ENCODE measurements at regions not wholly inside any gene's neighbourhood (a gene's known extent, or its start where the extent isn't known, plus 50 kb on each side); places are given as distances from the start of the nearest gene placed in this dataset.

DNA sequence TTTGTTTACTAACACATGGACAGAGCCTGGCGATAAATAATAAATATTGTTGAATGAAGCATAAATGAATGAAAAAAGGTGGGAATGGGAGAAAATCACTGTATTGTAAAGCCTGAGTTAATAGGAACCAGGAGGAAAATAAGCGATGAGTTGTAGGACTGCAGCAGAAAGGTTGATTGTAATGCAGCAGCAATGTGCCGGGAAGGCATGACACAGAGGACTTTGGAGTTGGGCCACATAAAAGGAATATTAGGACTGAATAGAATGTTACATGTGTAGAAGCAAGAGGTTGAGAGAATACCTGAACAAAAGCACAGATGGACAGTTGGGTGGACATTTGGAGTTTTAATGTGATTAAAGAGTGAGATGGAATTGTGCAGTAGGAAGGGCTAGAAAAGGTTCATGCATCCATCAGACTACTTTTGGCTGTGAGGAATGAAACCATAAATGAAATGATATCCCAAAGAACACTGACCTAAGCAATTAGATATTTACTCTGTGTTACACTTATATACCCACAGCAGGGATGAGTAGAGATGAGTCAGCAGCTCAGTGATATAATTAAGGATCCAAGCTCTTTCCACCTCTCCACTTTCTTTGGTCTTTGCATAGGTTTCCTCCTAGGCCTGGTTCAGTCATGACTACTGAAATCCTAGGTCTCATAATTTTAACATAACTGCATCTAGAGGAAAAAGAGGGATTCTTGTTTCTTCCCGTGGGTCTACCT, 55.4 kb downstream of the CCER1 start:
- TF ChIP-seq, protein P1, sequence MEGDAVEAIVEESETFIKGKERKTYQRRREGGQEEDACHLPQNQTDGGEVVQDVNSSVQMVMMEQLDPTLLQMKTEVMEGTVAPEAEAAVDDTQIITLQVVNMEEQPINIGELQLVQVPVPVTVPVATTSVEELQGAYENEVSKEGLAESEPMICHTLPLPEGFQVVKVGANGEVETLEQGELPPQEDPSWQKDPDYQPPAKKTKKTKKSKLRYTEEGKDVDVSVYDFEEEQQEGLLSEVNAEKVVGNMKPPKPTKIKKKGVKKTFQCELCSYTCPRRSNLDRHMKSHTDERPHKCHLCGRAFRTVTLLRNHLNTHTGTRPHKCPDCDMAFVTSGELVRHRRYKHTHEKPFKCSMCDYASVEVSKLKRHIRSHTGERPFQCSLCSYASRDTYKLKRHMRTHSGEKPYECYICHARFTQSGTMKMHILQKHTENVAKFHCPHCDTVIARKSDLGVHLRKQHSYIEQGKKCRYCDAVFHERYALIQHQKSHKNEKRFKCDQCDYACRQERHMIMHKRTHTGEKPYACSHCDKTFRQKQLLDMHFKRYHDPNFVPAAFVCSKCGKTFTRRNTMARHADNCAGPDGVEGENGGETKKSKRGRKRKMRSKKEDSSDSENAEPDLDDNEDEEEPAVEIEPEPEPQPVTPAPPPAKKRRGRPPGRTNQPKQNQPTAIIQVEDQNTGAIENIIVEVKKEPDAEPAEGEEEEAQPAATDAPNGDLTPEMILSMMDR (IDR thresholded peaks at IDR 0.05; ENCODE audit: insufficient read depth, low read depth, low read length) = no peak
- Histone ChIP-seq H3K27me3 (ENCODE audit: control insufficient read depth, insufficient read depth, low read length) (no peaks in the 10 kb centered on the region), H3K36me3 (ENCODE audit: control insufficient read depth, insufficient read depth, low read length) (no peaks in the 10 kb centered on the region), H3K4me3 (ENCODE audit: low read depth, low read length) (no peak overlapping the region)
- POLR2A ChIA-PET = no interaction called here
- no peak for DNase-seq (ENCODE audit: low read depth)
- CTCF ChIA-PET = interaction anchor here (0.8 to 1.4 kb wide), 2 partner anchors 8 to 10 kb away, joined by 3 to 4 read pairs; no protein-coding TSS in a partner anchor

DNA sequence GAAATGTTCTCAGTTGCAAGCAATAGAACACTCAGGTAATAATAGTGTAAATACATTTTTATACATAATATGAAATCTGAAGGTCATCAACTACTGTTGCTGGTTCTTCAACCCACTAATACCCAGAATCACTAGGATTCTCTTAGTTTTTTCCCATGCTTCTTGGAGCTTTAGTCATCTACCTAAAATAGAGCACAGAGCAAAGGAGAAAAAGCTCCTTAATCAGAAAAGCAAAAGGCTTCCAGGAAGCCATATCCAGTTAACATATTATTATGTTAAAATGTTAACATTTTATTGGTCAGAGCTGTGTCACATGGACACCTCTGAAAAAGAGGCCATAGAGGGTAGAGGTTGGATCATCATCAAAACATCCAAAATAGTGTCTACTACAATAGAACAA, 57.0 kb downstream of the CCER1 start:
- TF ChIP-seq, protein P1 (IDR thresholded peaks at IDR 0.05; ENCODE audit: insufficient read depth, low read depth, low read length) = no peak
- no peak for DNase-seq (ENCODE audit: low read depth)
- CTCF ChIA-PET = interaction anchor here (1.2 to 1.4 kb wide), 2 partner anchors 10 to 12 kb away, joined by 4 to 6 read pairs; no protein-coding TSS in a partner anchor
- Histone ChIP-seq H3K27me3 (ENCODE audit: control insufficient read depth, insufficient read depth, low read length) (no peaks in the 10 kb centered on the region), H3K4me3 (ENCODE audit: low read depth, low read length) (no peak overlapping the region), H3K36me3 (ENCODE audit: control insufficient read depth, insufficient read depth, low read length) (no peaks in the 10 kb centered on the region)
- POLR2A ChIA-PET = no interaction called here

DNA sequence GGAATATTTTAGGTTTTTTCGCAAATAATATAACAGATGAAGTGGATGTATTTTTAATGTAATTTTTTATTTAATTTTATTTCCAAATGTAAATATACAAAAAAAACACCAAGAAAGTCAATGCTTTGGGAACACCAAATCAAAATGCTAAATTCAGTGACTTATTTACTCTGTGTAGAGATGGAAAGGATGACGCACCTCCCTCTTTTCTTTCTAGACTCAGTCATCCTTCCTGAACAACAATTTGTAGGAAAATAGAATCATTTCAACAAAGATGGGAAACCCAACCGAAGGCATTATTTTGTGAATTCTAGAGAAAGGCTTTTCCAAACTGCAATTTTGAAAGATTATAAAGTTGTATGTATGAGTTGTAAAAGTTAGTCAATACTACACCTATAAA, 57.7 kb downstream of the CCER1 start:
- POLR2A ChIA-PET = no interaction called here
- Histone ChIP-seq H3K4me3 (ENCODE audit: low read depth, low read length) (no peak overlapping the region), H3K27me3 (ENCODE audit: control insufficient read depth, insufficient read depth, low read length) (no peaks in the 10 kb centered on the region), H3K36me3 (ENCODE audit: control insufficient read depth, insufficient read depth, low read length) (no peaks in the 10 kb centered on the region)
- CTCF ChIA-PET = no interaction called here
- DNase-seq (ENCODE audit: low read depth) = no peak
- TF ChIP-seq, protein P1 (IDR thresholded peaks at IDR 0.05; ENCODE audit: insufficient read depth, low read depth, low read length) = no peak

DNA sequence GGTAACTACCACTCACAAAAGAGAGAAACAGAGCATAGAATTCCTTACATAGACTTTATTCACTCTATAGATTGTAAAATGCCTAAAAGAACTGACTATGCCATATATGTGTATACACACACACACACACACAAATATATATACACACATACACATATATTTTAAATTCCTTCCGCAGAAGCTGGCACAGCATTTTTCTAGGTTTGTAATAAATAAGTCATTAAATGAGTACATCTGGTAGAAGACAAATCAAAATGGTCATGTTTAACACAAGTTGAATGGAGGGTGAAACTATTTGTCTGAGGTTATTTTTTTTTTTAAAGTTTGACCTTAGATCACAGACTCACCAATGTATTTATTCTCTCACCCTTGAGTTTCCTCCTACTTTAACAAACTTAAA, 58.2 kb downstream of the CCER1 start:
- Histone ChIP-seq H3K36me3 (ENCODE audit: control insufficient read depth, insufficient read depth, low read length) (no peaks in the 10 kb centered on the region), H3K27me3 (ENCODE audit: control insufficient read depth, insufficient read depth, low read length) (no peaks in the 10 kb centered on the region), H3K4me3 (ENCODE audit: low read depth, low read length) (no peak overlapping the region)
- ChIA-PET POLR2A (no interaction called here), CTCF (interaction anchor here (0.6 kb wide), 1 partner anchor 309 kb away, joined by 3 read pairs; no protein-coding TSS in a partner anchor)
- TF ChIP-seq, protein P1 (IDR thresholded peaks at IDR 0.05; ENCODE audit: insufficient read depth, low read depth, low read length) = no peak
- DNase-seq (ENCODE audit: low read depth) = no peak

DNA sequence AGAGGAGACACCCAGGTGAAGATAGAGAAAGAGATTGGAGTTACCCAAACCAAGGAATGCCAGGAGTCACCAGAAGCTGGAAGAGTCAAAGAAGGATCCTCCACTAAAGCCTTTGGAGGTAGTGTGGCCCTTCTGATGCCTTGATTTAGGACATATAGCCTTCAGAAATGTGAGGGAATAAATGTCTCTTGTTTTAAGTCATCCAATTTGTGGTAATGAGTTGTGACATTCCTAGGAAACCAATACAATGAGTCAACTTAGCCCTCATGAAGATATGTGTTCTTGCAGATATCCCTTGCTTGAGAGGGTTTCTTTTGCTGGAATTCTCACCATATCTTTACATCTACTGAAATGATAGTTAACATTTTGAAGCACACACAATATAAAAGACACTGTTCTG, 58.8 kb downstream of the CCER1 start:
- DNase-seq (ENCODE audit: low read depth) = peak; percentile 26
- H3K4me3 ChIP-seq (ENCODE audit: low read depth, low read length) = no peak overlapping the region
- no peaks in the 10 kb centered on the region for H3K36me3 ChIP-seq (ENCODE audit: control insufficient read depth, insufficient read depth, low read length)
- CTCF ChIA-PET = interaction anchor here (0.5 kb wide), 1 partner anchor 886 kb away, joined by 3 read pairs; no protein-coding TSS in a partner anchor
- H3K27me3 ChIP-seq (ENCODE audit: control insufficient read depth, insufficient read depth, low read length) = no peaks in the 10 kb centered on the region
- TF ChIP-seq, protein P1 (IDR thresholded peaks at IDR 0.05; ENCODE audit: insufficient read depth, low read depth, low read length) = no peak
- POLR2A ChIA-PET = no interaction called here

Measured in BJ (cell line).